A549 (cell line): ENCODE measurements at regions not wholly inside any gene's neighbourhood (a gene's known extent, or its start where the extent isn't known, plus 50 kb on each side); places are given as distances from the start of the nearest gene placed in this dataset.

ENCODE experiments used
- CHD4 ChIP-seq: fragments of 200-600 bp; sonication (generic); IDR thresholded peaks from 2 replicates; pipeline ENCODE4 v1.6.1; 2016; ENCODE audit warnings: antibody characterized with exemption, mild to moderate bottlenecking, borderline replicate concordance
- CTCF ChIP-seq: fragments of >200 bp; sonication (Bioruptor Twin); formaldehyde crosslinking; IDR thresholded peaks from 3 replicates; pipeline ENCODE4 v1.5.1; 2016
- FOSB ChIP-seq: fragments of 250-450 bp; sonication (Bioruptor Pico); IDR thresholded peaks from 2 replicates; pipeline ENCODE4 v1.5.0; 2020; ENCODE audit warnings: mild to moderate bottlenecking, moderate library complexity
- HDAC2 ChIP-seq: fragments of 200-600 bp; sonication (generic); IDR thresholded peaks from 2 replicates; pipeline ENCODE4 v1.6.1; 2016
- JUN ChIP-seq, 2 experiments: fragments of >200 bp; sonication (Bioruptor Twin); formaldehyde crosslinking; IDR thresholded peaks; 2 replicates in 1 of 2; 3 replicates in 1 of 2; pipeline ENCODE4 v1.6.1; 2016 to 2017
- MAFK ChIP-seq: fragments of 450-650 bp; IDR thresholded peaks from 2 replicates; pipeline ENCODE4 v1.6.1; 2014; ENCODE audit not compliant: partially characterized antibody
- POLR2A ChIP-seq: IDR thresholded peaks from 2 replicates; pipeline ENCODE4 v1.6.1; 2012; ENCODE audit warnings: mild to moderate bottlenecking, low read length
- POLR2AphosphoS2 ChIP-seq: conservative IDR thresholded peaks from 2 replicates; pipeline ENCODE4 v1.6.1; 2012; ENCODE audit warnings: low read length, improper control_type of control experiment, inconsistent platforms
- RNF2 ChIP-seq: fragments of 200-600 bp; sonication (generic); IDR thresholded peaks from 2 replicates; pipeline ENCODE4 v1.6.1; 2016; ENCODE audit warnings: low read depth, mild to moderate bottlenecking, antibody characterized with exemption, moderate library complexity, borderline replicate concordance
- ZFP36 ChIP-seq: fragments of 450-650 bp; IDR thresholded peaks from 2 replicates; pipeline ENCODE4 v1.6.1; 2014; ENCODE audit warnings: borderline replicate concordance; ENCODE audit not compliant: partially characterized antibody
- TF ChIP-seq, protein P1 (sequence below): IDR thresholded peaks from 2 replicates; pipeline ENCODE4 v1.6.1; 2012
- TF ChIP-seq, protein P2 (sequence below): fragments of 450-650 bp; IDR thresholded peaks from 2 replicates; pipeline ENCODE4 v1.6.1; 2014; ENCODE audit warnings: antibody characterized with exemption

DNA sequence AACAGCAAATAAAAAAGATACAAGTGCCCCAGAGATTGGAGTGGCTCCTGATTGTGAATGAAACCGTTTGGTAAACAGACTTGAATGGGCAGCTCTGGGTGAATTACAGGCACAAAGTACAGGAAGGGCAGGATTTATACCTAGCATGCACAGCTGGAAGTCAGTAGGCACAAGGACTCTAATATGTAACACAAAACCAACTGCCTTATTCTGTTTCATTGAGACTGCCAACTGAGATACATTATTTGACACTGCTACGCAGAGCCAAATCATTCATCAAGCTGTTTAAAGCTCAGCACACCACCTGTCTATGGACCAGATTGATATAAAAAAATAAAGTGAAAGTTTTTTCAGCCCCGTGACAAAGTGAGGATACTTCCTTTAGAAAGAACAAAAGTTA is 541.2 kb downstream of the NUP35 start:
- TF ChIP-seq ZFP36 (no peak), POLR2AphosphoS2 (no peak), FOSB (CRISPR knock-in tag) (no peak), POLR2A (no peak), CTCF (no peak), CHD4 (no peak), RNF2 (no peak), HDAC2 (no peak), MAFK (no peak), JUN (IDR thresholded peaks at IDR 0.05) (no peak)
- TF ChIP-seq, protein P1, sequence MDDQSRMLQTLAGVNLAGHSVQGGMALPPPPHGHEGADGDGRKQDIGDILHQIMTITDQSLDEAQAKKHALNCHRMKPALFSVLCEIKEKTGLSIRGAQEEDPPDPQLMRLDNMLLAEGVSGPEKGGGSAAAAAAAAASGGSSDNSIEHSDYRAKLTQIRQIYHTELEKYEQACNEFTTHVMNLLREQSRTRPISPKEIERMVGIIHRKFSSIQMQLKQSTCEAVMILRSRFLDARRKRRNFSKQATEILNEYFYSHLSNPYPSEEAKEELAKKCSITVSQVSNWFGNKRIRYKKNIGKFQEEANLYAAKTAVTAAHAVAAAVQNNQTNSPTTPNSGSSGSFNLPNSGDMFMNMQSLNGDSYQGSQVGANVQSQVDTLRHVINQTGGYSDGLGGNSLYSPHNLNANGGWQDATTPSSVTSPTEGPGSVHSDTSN, result no peak
- TF ChIP-seq, protein P2, sequence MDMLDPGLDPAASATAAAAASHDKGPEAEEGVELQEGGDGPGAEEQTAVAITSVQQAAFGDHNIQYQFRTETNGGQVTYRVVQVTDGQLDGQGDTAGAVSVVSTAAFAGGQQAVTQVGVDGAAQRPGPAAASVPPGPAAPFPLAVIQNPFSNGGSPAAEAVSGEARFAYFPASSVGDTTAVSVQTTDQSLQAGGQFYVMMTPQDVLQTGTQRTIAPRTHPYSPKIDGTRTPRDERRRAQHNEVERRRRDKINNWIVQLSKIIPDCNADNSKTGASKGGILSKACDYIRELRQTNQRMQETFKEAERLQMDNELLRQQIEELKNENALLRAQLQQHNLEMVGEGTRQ, result no peak
